IMR-90 (cell line): ENCODE measurements at regions not wholly inside any gene's neighbourhood (a gene's known extent, or its start where the extent isn't known, plus 50 kb on each side); places are given as distances from the start of the nearest gene placed in this dataset.
A peak's percentile ranks its signal among the peaks of the same experiment; 100 is the strongest.

Experiments
- ATAC-seq: fragments of 200-7000 bp; cut with Tn5 transposase; 2 replicates; pipeline ENCODE4 v1.9.1; 2020; ENCODE audit warnings: low read depth, mild to moderate bottlenecking, moderate library complexity
- BruUV-seq: library from RNA; stranded (reverse); fragments of 400-500 nt; replicated peaks from 2 replicates; lab custom pipeline; 2021; lab: Mats Ljungman, UMichigan
- CTCF ChIA-PET: fragments of 300-600 bp; formaldehyde crosslinking; extraction: SDS; loops from one replicate; lab custom pipeline; 2021; ENCODE audit warnings: antibody characterized with exemption; lab: Yijun Ruan, JAX
- POLR2A ChIA-PET: fragments of 300-600 bp; sonication (Branson Sonifier 250); formaldehyde crosslinking; loops from one replicate; lab custom pipeline; 2022; ENCODE audit warnings: antibody characterized with exemption; ENCODE audit not compliant: unreplicated experiment; lab: Charles Lee
- DNase-seq: peaks from one replicate; pipeline ENCODE4 v3.0.0; 2013
- H2AFZ ChIP-seq: replicated peaks from 2 replicates; pipeline ENCODE3; 2013; ENCODE audit warnings: low read length, mild to moderate bottlenecking; ENCODE audit not compliant: poor library complexity
- H2AK5ac ChIP-seq: 2 replicates; pipeline ENCODE4 v1.6.1; 2013; ENCODE audit warnings: low read depth, low read length, inconsistent platforms
- H2AK9ac ChIP-seq: replicated peaks from 2 replicates; pipeline ENCODE3; 2013; ENCODE audit warnings: mild to moderate bottlenecking, low read depth, low read length, moderate library complexity; ENCODE audit not compliant: poor library complexity
- H2BK120ac ChIP-seq: 2 replicates; pipeline ENCODE4 v1.6.1; 2013; ENCODE audit warnings: low read depth, low read length, inconsistent platforms
- H2BK15ac ChIP-seq: 3 replicates; pipeline ENCODE4 v1.6.1; 2013; ENCODE audit warnings: low read depth, low read length, inconsistent platforms
- H2BK20ac ChIP-seq: 2 replicates; pipeline ENCODE4 v1.6.1; 2013; ENCODE audit warnings: low read depth, mild to moderate bottlenecking, inconsistent platforms, low read length, moderate library complexity
- H2BK5ac ChIP-seq: 2 replicates; pipeline ENCODE4 v1.6.1; 2013; ENCODE audit warnings: mild to moderate bottlenecking, low read depth, low read length, inconsistent platforms; ENCODE audit not compliant: poor library complexity, severe bottlenecking
- H3K14ac ChIP-seq: replicated peaks from 2 replicates; pipeline ENCODE4 v1.6.1; 2013; ENCODE audit warnings: low read depth, low read length, inconsistent platforms
- H3K18ac ChIP-seq: 2 replicates; pipeline ENCODE4 v1.6.1; 2013; ENCODE audit warnings: low read depth, low read length, control low read depth
- H3K23ac ChIP-seq: 2 replicates; pipeline ENCODE4 v1.6.1; 2013; ENCODE audit warnings: low read depth, low read length, inconsistent platforms
- H3K27ac ChIP-seq: 2 replicates; pipeline ENCODE4 v1.5.1; 2013; ENCODE audit warnings: mild to moderate bottlenecking, control low read depth, low read length; ENCODE audit not compliant: insufficient read depth
- H3K27me3 ChIP-seq: 2 replicates; pipeline ENCODE4 v1.6.1; 2013; ENCODE audit warnings: low read length; ENCODE audit not compliant: control insufficient read depth, insufficient read depth
- H3K36me3 ChIP-seq: 2 replicates; pipeline ENCODE4 v1.6.1; 2013; ENCODE audit warnings: low read length, mixed read lengths; ENCODE audit not compliant: control insufficient read depth, insufficient read depth
- H3K4ac ChIP-seq: 2 replicates; pipeline ENCODE4 v1.6.1; 2013; ENCODE audit warnings: low read depth, low read length, inconsistent platforms
- H3K4me1 ChIP-seq: 2 replicates; pipeline ENCODE4 v1.6.1; 2013; ENCODE audit warnings: low read length, mixed read lengths; ENCODE audit not compliant: control insufficient read depth, insufficient read depth
- H3K4me2 ChIP-seq: 2 replicates; pipeline ENCODE4 v1.6.1; 2013; ENCODE audit warnings: low read depth, mild to moderate bottlenecking, control low read depth, low read length, moderate library complexity
- H3K4me3 ChIP-seq: 2 replicates; pipeline ENCODE4 v1.5.1; 2013; ENCODE audit warnings: low read depth, mild to moderate bottlenecking, control low read depth, low read length, moderate library complexity; ENCODE audit not compliant: insufficient read depth
- H3K56ac ChIP-seq: 2 replicates; pipeline ENCODE4 v1.6.1; 2013; ENCODE audit warnings: low read length, inconsistent platforms; ENCODE audit not compliant: insufficient read depth; ENCODE audit errors: extremely low read depth
- H3K79me1 ChIP-seq, 2 experiments: 2 replicates each; pipeline ENCODE4 v1.6.1; 2013; ENCODE audit warnings: low read length in 2 of 2, inconsistent platforms in 1 of 2, low read depth in 1 of 2
- H3K9ac ChIP-seq: 2 replicates; pipeline ENCODE4 v1.6.1; 2013; ENCODE audit warnings: low read depth, low read length, control low read depth
- H3K9me1 ChIP-seq: 2 replicates; pipeline ENCODE4 v1.6.1; 2013; ENCODE audit warnings: low read length, inconsistent platforms; ENCODE audit not compliant: insufficient read depth
- H3K9me3 ChIP-seq: 2 replicates; pipeline ENCODE4 v1.6.1; 2013; ENCODE audit warnings: low read length; ENCODE audit not compliant: control insufficient read depth, insufficient read depth
- H4K20me1 ChIP-seq: 2 replicates; pipeline ENCODE4 v1.6.1; 2013; ENCODE audit warnings: low read length, inconsistent platforms; ENCODE audit not compliant: insufficient read depth
- H4K5ac ChIP-seq: 2 replicates; pipeline ENCODE4 v1.6.1; 2013; ENCODE audit warnings: mild to moderate bottlenecking, low read depth, low read length, control low read depth
- H4K8ac ChIP-seq, 2 experiments: 2 replicates each; pipeline ENCODE4 v1.6.1; 2013; ENCODE audit warnings: low read depth in 2 of 2, low read length in 2 of 2, control low read depth in 1 of 2, inconsistent platforms in 1 of 2
- H4K91ac ChIP-seq: 2 replicates; pipeline ENCODE4 v1.6.1; 2013; ENCODE audit warnings: low read depth, low read length, inconsistent platforms; ENCODE audit not compliant: insufficient read depth
- CEBPB ChIP-seq: IDR thresholded peaks from 2 replicates; pipeline ENCODE4 v1.6.1; 2012; ENCODE audit warnings: low read depth, low read length, improper control_type of control experiment
- MAFK ChIP-seq: IDR thresholded peaks from 2 replicates; pipeline ENCODE4 v1.6.1; 2012; ENCODE audit warnings: low read depth, low read length, improper control_type of control experiment
- MAZ ChIP-seq: IDR thresholded peaks from 2 replicates; pipeline ENCODE4 v1.6.1; 2012; ENCODE audit warnings: low read depth, mild to moderate bottlenecking, low read length, improper control_type of control experiment, moderate library complexity, borderline replicate concordance
- WGBS, 2 experiments: methylation state at CpG; one replicate each; pipeline versions ENCODE4 v1.1.5 to v1.1.7; 2013; ENCODE audit warnings: missing lambda C conversion rate in 2 of 2; ENCODE audit not compliant: insufficient read length in 1 of 2; ENCODE audit errors: extremely low coverage in 2 of 2; 5-methylcytosine and 5-hydroxymethylcytosine counted together
- dilution Hi-C: fragments of 300-500 bp; cut with HindIII; formaldehyde crosslinking; loops from one replicate; pipeline ENCODE4 v1.14.3; 2018; ENCODE audit warnings: low sequenced_read_pairs; ENCODE audit not compliant: unreplicated experiment
- in situ Hi-C: fragments of 300-500 bp; cut with MboI; formaldehyde crosslinking; loops from 3 replicates; pipeline ENCODE4 v1.14.3; 2019; ENCODE audit warnings: low sequenced_read_pairs, inconsistent platforms, mixed read lengths
- intact Hi-C: fragments of 100-400 bp; cut with micrococcal nuclease; formaldehyde crosslinking; loops from 2 replicates; pipeline ENCODE4 v1.10.0; 2022

- H4K20me1 ChIP-seq, result no peaks in the 10 kb centered on the region
- no TSS peak for BruUV-seq
- in situ Hi-C loops (no loop called here), dilution Hi-C loops (no loop called here), intact Hi-C loops (no loop called here)
- H2BK5ac ChIP-seq, result peak overlapping the region; percentile 24
- no peaks in the 10 kb centered on the region for H3K79me1 ChIP-seq
- H3K36me3 ChIP-seq, result no peaks in the 10 kb centered on the region
- H3K9me1 ChIP-seq, result no peaks in the 10 kb centered on the region
- no peak overlapping the region for H4K91ac ChIP-seq
- H3K23ac ChIP-seq, result no peak overlapping the region
- no peaks in the 10 kb centered on the region for H3K27me3 ChIP-seq
- ATAC-seq, result peak; percentile 60
- no peak overlapping the region for H4K5ac ChIP-seq
- peak overlapping the region; percentile 17; the same call in 1 of the 2 replicates for H3K18ac ChIP-seq
- no peaks in the 10 kb centered on the region for H3K9me3 ChIP-seq
- TF ChIP-seq CEBPB, result peak; percentile 76
- no peak for TF ChIP-seq MAFK
- no peak for TF ChIP-seq MAZ
- DNase-seq, result peak; percentile 83
- H3K4me1 ChIP-seq, result peaks cover 7% of the 10 kb centered on the region; the same call in 1 of the 2 replicates
- no peak overlapping the region for H3K4ac ChIP-seq
- CTCF ChIA-PET, result no interaction called here
- H3K56ac ChIP-seq, result 0 out of 2 replicates have a peak overlapping the region, but pooled peaks have one; percentile 19
- 0 out of 4 replicates have a peak overlapping the region, but pooled peaks of 1 of the 2 experiments have one; percentile 27 for H4K8ac ChIP-seq
- peak overlapping the region; percentile 14; the same call in 1 of the 2 replicates for H3K27ac ChIP-seq
- H3K9ac ChIP-seq, result 0 out of 2 replicates have a peak overlapping the region, but pooled peaks have one; percentile 20
- H2BK15ac ChIP-seq, result no peak overlapping the region
- no peak overlapping the region for H2AK5ac ChIP-seq
- no peak overlapping the region for H2AFZ ChIP-seq
- no peak overlapping the region for H2BK120ac ChIP-seq
- no peak overlapping the region for H3K4me3 ChIP-seq
- WGBS, 2 experiments, result no CpG with 5 or more reads among the region's 2 CpGs
- H3K4me2 ChIP-seq, result peak overlapping the region; percentile 67; the same call in 1 of the 2 replicates
- POLR2A ChIA-PET, result no interaction called here
- H3K14ac ChIP-seq, result no peak overlapping the region
- H2BK20ac ChIP-seq, result peak overlapping the region; percentile 24; the same call in 1 of the 2 replicates
- H2AK9ac ChIP-seq, result no peak overlapping the region
Observed at GRCh38 chr2:5766561-5766960, 74.4 kb downstream of the SOX11 start.
